ENCODE measurements at regions not wholly inside any gene's neighbourhood (a gene's known extent, or its start where the extent isn't known, plus 50 kb on each side); places are given as distances from the start of the nearest gene placed in this dataset.

GRCh38 chr13:76741046-76741445, 145.2 kb downstream of the KCTD12 start:
- TF ChIP-seq MAX (IDR thresholded peaks at IDR 0.05; ENCODE audit: low read depth, low read length): no peak
- DNase-seq (ENCODE audit: low read depth): no peak
- no peak overlapping the region for H3K4me3 ChIP-seq (ENCODE audit: low read depth, low read length)

DNA sequence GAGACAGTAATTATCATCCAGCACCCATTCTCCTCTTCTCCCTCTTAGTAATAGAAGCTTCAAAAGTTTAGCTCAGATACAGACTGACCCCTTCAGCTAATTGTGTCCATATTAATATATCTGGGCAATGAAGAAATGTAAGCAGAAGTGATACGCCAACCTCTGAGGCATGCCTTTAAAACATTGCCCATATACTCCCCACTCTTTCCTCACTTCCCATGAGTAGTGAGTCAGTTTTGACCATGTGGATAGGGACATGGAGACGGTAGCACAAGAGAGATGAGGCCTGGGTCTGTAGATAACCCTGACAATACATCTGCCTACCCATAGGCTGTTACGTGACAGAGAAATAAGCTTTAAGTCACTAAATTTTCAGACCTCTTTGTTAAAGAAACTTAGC, 147.6 kb downstream of the KCTD12 start:
- DNase-seq (ENCODE audit: low read depth): peak; percentile 11
- no peak overlapping the region for H3K4me3 ChIP-seq (ENCODE audit: low read depth, low read length)
- TF ChIP-seq MYC (IDR thresholded peaks at IDR 0.05; ENCODE audit: low read depth, low read length): no peak
- no peak for TF ChIP-seq CTCF (IDR thresholded peaks at IDR 0.05; ENCODE audit: low read depth, low read length)
- TF ChIP-seq MAX (IDR thresholded peaks at IDR 0.05; ENCODE audit: low read depth, low read length): no peak
- TF ChIP-seq POLR2A (IDR thresholded peaks at IDR 0.05; ENCODE audit: extremely low read depth, insufficient read length): no peak

DNA sequence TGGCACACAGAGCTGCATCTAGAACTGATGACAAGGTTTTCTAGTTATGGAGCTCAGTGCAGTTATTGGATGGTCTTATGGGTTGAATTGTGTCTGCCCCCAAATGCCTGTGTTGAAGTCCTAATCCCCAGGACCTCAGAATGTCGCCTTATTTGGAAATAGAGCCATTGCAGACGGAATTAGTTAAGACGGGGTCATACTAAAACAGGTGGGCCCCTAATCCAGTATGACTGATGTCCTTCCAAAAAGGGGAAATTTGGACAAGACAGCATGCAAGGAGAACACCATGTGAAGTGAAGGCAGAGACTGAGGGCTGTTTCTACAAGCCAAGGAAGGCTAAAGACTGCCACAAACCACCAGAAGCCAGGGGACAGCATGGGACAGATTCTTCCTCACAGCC, 148.7 kb downstream of the KCTD12 start:
- no peak overlapping the region for H3K4me3 ChIP-seq (ENCODE audit: low read depth, low read length)
- TF ChIP-seq MAX (IDR thresholded peaks at IDR 0.05; ENCODE audit: low read depth, low read length) (no peak), CTCF (IDR thresholded peaks at IDR 0.05; ENCODE audit: low read depth, low read length) (no peak), POLR2A (IDR thresholded peaks at IDR 0.05; ENCODE audit: extremely low read depth, insufficient read length) (no peak), MYC (IDR thresholded peaks at IDR 0.05; ENCODE audit: low read depth, low read length) (no peak)
- DNase-seq (ENCODE audit: low read depth): no peak

DNA sequence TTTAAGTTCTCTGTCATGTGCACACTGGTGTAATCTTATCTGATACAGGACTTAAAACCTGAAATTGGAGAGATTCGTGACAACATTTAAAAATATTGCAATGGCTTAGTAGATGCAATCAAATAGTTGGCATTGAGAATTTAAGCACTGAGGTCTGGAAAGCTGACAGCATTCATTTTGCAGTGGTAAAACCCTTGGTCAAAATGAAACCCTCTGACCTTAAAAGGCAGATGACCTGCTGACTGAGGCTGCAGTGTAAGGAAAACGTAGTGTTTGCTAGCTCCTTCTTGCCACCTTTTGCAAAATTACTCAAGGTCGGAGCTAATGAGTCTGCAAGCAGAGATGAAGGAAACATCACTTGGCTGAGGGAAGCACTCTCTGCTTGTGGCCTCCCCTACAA, 150.6 kb downstream of the KCTD12 start:
- TF ChIP-seq MYC (IDR thresholded peaks at IDR 0.05; ENCODE audit: low read depth, low read length) (no peak), MAX (IDR thresholded peaks at IDR 0.05; ENCODE audit: low read depth, low read length) (no peak), CTCF (IDR thresholded peaks at IDR 0.05; ENCODE audit: low read depth, low read length) (no peak), POLR2A (IDR thresholded peaks at IDR 0.05; ENCODE audit: extremely low read depth, insufficient read length) (no peak)
- DNase-seq (ENCODE audit: low read depth): no peak
- H3K4me3 ChIP-seq (ENCODE audit: low read depth, low read length): no peak overlapping the region

DNA sequence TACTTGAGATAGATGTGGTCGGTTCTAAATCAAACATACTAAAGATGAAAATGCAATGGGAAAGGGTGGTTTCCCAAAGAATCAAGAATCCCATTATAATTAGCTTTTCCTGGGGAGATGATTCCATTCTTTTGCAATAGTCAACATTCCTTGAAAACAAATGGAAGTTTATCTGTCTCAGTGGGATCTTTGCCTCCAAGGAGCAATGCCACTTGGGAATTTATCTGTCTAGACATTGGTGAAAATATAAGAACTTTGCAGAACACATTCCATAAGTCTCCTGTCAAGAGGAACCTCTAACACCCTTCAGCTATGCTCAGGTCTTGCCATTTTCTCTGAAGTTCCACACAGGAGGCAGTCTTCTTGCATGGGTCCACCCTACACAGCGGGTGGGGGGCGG, 152.5 kb downstream of the KCTD12 start:
- TF ChIP-seq MAX (IDR thresholded peaks at IDR 0.05; ENCODE audit: low read depth, low read length) (no peak), CTCF (IDR thresholded peaks at IDR 0.05; ENCODE audit: low read depth, low read length) (no peak), POLR2A (IDR thresholded peaks at IDR 0.05; ENCODE audit: extremely low read depth, insufficient read length) (no peak), MYC (IDR thresholded peaks at IDR 0.05; ENCODE audit: low read depth, low read length) (no peak)
- DNase-seq (ENCODE audit: low read depth): no peak
- H3K4me3 ChIP-seq (ENCODE audit: low read depth, low read length): no peak overlapping the region

DNA sequence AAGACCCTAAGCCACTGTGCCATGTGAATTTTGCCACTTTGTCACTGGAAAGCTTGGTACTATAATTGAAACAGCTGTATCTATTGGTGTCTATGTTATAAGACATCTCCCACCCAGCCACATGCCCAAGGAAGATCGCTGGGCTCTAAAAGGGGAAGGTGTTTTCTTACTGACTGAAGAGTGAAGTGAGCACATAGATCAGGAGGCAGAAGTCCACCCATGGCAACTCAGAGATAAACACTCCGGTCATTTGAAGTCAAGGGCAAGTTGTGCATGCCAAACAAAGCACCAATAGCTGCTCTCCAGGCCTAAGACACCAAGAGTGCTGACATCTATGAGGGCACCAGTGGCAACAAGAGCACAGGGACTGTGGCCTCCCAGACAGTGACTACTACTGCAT, 153.8 kb downstream of the KCTD12 start:
- H3K4me3 ChIP-seq (ENCODE audit: low read depth, low read length): no peak overlapping the region
- TF ChIP-seq MAX (IDR thresholded peaks at IDR 0.05; ENCODE audit: low read depth, low read length) (no peak), MYC (IDR thresholded peaks at IDR 0.05; ENCODE audit: low read depth, low read length) (no peak), POLR2A (IDR thresholded peaks at IDR 0.05; ENCODE audit: extremely low read depth, insufficient read length) (no peak), CTCF (IDR thresholded peaks at IDR 0.05; ENCODE audit: low read depth, low read length) (no peak)
- DNase-seq (ENCODE audit: low read depth): no peak
